HG02588 (cell line): ENCODE measurements at regions not wholly inside any gene's neighbourhood (a gene's known extent, or its start where the extent isn't known, plus 50 kb on each side); places are given as distances from the start of the nearest gene placed in this dataset.
"Not testable (repeated sequence)": the region's sequence is repeated elsewhere in the genome, so short reads cannot be mapped to it uniquely, and the experiment has no call there.

ENCODE experiments used
- ATAC-seq: cut with Tn5 transposase; IDR thresholded peaks from one replicate; pipeline ENCODE4 v1.9.1; 2021; ENCODE audit warnings: mild to moderate bottlenecking, moderate library complexity; ENCODE audit not compliant: unreplicated experiment

GRCh38 chr10:119996944-119997343 lies 104.4 kb downstream of the SEC23IP start:
- no peak for ATAC-seq

DNA sequence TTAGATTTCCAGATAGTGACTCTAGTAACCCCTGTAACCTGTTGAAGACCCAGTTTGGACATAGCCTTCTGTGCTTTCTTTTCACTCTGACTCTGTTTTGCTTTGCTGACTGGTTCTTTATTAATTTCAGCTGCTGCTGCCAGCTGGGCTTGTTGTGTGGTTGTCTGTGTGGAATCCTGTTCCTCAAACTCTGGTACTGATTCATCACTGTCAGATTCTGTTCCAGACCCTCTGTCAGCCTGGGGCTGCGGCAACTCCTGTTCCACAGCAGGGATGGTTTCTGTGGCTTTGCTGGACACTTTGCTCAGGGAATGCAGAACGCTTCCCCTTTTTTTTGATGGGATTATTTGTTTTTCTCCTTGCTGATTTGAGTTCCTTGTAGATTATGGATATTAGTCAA lies 104.9 kb downstream of the SEC23IP start:
- ATAC-seq: no peak

GRCh38 chr10:120002785-120003184 lies 110.3 kb downstream of the SEC23IP start:
- ATAC-seq: no peak

- no peak for ATAC-seq
Observed at GRCh38 chr10:120005207-120006201, 113.0 kb downstream of the SEC23IP start.

- no peak for ATAC-seq
Observed at GRCh38 chr10:120007261-120007660, 114.7 kb downstream of the SEC23IP start.

GRCh38 chr10:120011359-120012130 lies 119.0 kb downstream of the SEC23IP start:
- no peak for ATAC-seq

GRCh38 chr10:120012131-120012400 lies 119.5 kb downstream of the SEC23IP start:
- ATAC-seq: no peak

DNA sequence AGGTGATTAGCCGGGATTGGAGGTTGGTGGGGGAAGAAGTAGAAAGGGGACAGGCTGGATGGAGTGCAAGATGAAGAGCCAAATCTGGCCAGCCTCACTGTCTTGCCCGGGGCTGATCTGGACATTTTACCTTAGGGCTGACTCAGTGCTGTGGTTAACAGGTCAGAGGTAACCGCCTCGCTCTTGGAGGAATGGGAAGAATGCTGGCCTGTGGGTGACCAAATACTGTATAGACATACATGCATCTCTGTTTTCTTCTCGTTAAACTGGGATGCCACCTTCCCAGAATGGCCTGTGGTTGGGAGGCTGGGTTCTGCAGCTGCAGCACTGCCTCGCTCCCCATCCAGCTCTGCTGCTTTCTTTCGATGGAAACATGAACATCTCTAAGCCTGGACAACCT lies 120.0 kb downstream of the SEC23IP start:
- ATAC-seq: no peak

DNA sequence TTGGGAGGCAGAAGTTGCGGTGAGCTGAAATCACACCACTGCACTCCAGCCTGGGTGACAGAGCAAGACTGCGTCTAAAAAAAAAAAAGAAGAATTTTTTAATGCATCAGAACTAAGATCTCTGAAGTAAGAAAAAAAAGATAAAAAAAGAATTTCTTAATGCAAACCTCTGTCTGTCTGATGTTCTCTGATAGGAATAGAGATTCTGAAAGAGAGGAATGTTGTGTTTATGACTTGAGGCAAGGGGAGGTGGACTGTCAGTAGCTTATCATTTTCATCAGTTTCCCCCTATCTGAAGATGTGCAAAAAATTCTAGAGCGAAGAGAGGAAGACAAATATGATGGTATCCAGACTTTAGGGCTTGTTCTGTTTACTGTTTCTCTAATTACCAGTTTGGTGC lies 121.5 kb downstream of the SEC23IP start:
- ATAC-seq: no peak

GRCh38 chr10:120015064-120015463 lies 122.5 kb downstream of the SEC23IP start:
- no peak for ATAC-seq

DNA sequence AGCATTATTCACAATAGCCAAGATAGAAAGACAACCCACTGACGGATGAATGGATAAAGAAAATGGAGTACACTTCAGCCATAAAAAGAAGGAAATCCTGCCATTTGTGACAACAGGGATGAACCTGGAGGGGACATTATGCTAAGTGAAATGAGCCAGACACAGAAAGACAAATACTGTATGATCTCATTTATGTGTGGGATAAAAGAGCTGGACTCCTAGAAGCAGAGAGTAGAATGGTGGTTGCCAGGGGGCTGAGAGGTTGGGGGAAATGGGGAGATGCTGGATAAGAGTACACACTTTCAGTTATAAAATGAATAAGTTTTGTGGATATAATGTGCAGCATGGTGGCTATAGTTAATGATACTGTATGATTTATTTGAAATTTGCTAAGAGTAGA lies 124.4 kb downstream of the SEC23IP start:
- ATAC-seq: no peak

DNA sequence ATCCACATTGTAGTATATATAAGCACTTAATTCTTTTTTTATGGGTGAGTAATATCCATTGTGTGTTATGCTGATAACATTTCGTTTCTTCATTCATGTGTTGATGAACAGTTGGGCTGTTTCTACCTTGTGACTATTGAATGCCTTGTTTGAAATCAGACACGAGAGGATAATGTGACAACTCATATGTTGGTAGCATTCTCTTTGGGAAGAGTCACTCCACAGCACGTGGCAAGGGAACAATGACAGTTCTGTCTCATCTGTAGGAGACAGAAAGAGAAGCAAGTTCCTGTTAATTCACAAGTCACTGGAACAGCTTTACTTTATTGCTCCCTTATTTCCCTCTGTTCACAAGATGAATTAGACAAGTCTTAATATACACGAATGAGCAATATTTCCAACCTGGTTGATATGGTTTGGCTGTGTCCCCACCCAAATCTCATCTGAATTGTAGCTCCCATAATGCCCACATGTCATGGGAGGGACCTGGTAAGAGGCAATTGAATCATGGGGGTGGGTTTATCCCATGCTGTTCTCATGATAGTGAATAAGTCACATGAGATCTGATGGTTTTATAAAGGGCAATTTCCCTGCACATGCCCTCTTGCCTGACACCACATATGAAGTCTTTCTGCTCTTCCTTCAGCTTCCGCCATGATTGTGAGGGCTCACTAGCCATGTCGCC lies 125.3 kb downstream of the SEC23IP start:
- no peak for ATAC-seq

- ATAC-seq: no peak
Observed at GRCh38 chr10:120018695-120019094, 126.2 kb downstream of the SEC23IP start.

- ATAC-seq: no peak
Observed at GRCh38 chr10:120019568-120019967, 127.0 kb downstream of the SEC23IP start.

GRCh38 chr10:120022357-120022756 lies 129.8 kb downstream of the SEC23IP start:
- ATAC-seq: no peak

DNA sequence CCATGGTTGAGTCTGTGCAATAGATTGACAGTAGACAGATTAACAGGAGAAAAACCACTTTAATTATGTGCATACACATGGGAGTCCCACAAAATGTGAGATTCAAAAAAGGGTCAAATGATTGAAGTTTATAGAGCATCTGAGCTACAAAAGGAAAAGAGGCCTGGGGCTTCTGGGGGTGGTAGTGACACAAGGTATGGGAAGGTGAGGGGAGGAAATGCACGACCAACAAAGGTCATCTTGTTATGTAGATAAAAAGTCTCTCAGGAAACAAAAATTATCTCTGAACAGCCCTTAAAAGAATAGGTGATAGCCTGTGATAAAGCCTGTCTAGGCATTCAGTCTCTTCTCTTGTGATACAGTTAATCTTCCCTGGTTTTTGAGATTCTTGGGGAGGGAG lies 141.7 kb downstream of the SEC23IP start:
- ATAC-seq: no peak

DNA sequence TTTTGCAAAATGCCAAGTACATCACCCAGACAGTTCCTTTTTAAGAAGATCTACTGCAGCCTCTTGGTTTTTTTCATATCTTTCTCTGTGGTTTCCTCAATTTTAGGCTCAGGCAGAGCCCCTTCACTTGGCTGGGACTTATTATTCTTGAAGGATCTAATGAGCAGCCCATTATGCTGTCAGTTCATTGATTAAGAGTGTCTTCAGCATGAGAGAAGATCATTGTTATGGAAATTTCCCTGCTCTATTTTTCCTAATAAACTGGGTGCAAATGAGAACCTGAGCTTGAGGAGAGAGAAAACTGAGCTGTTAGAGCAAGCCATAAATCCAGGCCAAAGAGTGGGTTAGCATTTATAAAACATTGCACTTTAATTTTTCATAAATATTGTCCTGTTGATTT lies 146.5 kb downstream of the SEC23IP start:
- no peak for ATAC-seq

DNA sequence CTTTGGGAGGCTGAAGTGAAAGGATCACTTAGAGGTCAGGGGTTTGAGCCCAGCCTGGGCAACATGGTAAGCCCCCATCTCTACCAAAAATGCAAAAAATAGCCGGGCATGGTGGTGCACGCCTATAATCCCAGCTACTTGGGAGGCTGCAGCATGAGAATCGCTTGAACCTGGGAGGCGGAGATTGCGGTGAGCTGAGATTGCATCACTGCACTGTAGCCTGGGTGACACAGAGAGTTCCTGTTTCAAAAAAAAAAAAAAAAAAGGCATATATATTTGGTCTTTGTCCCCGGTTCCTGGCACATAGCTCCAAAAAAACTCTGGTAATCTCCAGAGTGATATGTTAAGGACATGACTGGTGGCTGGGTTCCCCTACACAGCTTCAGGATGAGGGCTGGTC lies 147.3 kb downstream of the SEC23IP start:
- ATAC-seq: no peak

- ATAC-seq: no peak
Observed at GRCh38 chr10:120041807-120042559, 149.5 kb downstream of the SEC23IP start.

GRCh38 chr10:120042705-120043104 lies 150.2 kb downstream of the SEC23IP start:
- ATAC-seq: no peak

DNA sequence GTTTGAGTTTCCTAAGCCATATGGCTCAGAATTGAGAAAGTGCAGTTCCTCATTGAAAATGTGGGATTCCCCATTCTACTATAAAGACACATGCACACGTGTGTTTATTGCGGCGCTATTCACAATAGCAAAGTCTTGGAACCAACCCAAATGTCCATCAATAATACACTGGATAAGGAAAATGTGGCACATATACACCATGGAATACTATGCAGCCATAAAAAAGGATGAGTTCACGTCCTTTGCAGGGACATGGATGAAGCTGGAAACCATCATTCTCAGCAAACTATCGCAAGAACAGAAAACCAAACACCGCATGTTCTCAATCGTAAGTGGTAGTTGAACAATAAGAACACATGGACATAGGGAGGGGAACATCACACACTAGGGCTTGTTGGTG lies 154.8 kb downstream of the SEC23IP start:
- not testable (repeated sequence) for ATAC-seq
